Panc1 (cell line): ENCODE measurements at regions not wholly inside any gene's neighbourhood (a gene's known extent, or its start where the extent isn't known, plus 50 kb on each side); places are given as distances from the start of the nearest gene placed in this dataset.

Experiments
- CTCF ChIP-seq: fragments of 450-650 bp; IDR thresholded peaks from 2 replicates; pipeline ENCODE4 v1.5.1; 2017; ENCODE audit warnings: mild to moderate bottlenecking
- SIN3A ChIP-seq: IDR thresholded peaks from 2 replicates; pipeline ENCODE4 v1.6.1; 2012; ENCODE audit warnings: low read depth, mild to moderate bottlenecking, low read length, moderate library complexity, borderline replicate concordance; ENCODE audit not compliant: insufficient read depth

- TF ChIP-seq CTCF, result no peak
- TF ChIP-seq SIN3A, result no peak
These were observed 94.7 kb upstream of the PREP start for GRCh38 chr6:105497549-105497948.
